HT-29 (cell line): ENCODE measurements at regions not wholly inside any gene's neighbourhood (a gene's known extent, or its start where the extent isn't known, plus 50 kb on each side); places are given as distances from the start of the nearest gene placed in this dataset. TPM values are rescaled to one million over a fixed set of nuclear protein-coding genes. Genes with fewer than 3 reads are reported as not detected.

Experiments used
- DNase-seq: peaks from one replicate; pipeline ENCODE4 v3.0.0-alpha.2; 2015; ENCODE audit warnings: low spot score
- small RNA-seq: library from RNA; depleted of rRNA; stranded (forward); fragments of <200 nt; gene quantifications from one replicate; pipeline ENCODE3, GENCODE V24; 2014

GRCh38 chr1:117803318-117803717 is 126.1 kb downstream of the GDAP2 start:
- no peak for DNase-seq

- DNase-seq, result no peak
These were observed 119.7 kb downstream of the GDAP2 start for GRCh38 chr1:117809764-117810163.

GRCh38 chr1:117810553-117810952 is 118.9 kb downstream of the GDAP2 start:
- no peak for DNase-seq

- DNase-seq, result no peak
These were observed 116.4 kb downstream of the GDAP2 start for GRCh38 chr1:117812869-117813511.

Small RNA genes lying in the stretch of these regions (small RNA-seq; reads per million reads assigned to genes)
- gene AL390877.1 (not detected), gene RF00561 (not detected)
